ENCODE measurements at regions not wholly inside any gene's neighbourhood (a gene's known extent, or its start where the extent isn't known, plus 50 kb on each side); places are given as distances from the start of the nearest gene placed in this dataset.

DNA sequence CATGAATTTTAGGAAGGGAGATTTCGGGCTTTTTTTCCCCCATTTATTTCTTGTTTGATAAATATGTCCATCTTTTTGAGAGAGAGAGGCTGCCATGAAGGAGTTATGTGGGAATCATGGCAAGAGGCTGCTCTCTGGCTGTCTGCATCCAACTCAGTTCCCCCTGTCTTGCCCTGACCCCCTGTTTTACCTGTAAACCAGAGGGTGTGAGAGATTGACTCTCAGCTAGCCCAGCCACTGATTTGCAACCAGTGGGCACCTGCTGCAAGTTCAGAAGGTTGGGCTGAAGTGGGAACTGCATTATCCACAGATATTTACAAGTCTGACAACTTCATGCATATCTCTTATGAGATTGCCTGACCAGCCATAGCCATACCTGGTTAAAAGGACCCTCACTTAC is 625.4 kb upstream of the FANCL start:
- DNase-seq: no peak

DNA sequence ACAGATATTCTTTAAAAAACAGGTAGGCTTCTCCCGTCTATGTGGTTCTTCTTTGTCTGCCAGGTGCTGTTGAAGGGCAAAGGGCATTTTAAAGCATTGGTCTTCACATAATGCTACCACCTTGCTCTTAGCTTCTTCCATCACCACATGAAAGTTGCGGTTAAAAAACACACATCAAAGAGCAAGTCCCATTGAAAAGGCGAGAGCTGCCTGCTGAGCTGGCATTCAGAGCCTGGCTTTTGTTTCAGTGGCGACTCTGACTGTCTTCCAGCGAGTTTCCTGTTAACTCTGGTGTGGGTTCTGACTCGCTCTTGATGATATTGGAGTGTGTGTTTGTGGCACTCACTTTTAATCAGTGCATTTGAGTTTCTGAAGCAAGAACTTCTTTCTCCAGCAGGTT is 624.9 kb upstream of the FANCL start:
- DNase-seq: no peak

DNA sequence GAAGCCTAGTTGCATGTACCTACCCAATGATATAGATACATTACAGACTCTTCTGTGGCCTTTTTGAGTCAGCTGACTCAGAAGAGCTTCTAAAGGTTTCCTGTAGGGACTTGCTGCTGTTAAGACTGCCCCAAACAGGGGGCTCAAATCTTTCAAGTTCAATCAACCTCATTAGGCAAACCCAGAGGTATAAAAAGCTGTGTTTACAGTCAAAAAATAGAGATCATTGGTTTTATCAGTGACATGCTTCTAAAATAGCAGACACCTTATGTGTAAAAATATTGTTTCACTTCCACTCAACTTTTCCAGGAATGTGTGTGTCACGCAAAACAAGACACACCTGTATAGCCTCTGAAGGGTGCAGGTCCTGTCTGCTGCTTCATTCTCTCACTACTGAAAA is 624.3 kb upstream of the FANCL start:
- DNase-seq: no peak

DNA sequence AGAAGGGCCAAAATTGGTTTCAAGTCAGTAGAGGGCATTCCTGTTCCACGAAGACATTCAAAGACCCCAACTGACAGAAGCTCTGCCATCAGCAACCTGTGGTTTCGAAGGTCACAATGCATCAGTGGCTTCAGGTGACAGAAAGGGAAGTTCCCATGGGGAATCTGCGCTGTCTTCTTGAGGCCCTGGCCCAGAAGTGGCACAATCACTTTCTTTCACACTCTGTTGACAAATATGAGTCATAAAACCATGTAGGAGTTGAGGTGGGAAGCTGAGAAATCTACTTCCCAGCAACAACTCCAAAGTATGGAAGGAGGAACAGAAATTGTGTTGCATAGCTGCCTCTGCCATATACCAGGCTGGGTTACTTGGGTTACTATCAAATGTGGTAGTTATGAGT is 621.1 kb upstream of the FANCL start:
- no peak for DNase-seq

DNA sequence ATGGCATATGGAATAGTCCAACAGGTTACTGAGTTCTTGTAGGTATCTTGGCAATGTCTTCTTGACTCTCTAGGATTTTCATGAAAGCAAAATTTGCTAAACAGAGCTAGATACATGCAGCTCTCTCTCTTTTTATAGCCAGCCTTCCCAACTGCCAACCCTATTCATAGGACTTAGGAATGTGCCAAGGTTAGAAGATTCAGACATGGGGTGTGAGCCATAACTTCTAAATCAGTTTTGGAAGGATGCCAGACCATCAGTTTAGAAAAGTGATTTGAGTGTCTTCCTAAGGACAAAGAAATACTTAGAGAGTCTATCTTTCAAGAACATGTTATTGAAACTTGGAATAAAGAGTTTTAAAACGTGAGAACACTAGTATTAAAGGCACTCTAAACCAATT is 619.5 kb upstream of the FANCL start:
- no peak for DNase-seq

DNA sequence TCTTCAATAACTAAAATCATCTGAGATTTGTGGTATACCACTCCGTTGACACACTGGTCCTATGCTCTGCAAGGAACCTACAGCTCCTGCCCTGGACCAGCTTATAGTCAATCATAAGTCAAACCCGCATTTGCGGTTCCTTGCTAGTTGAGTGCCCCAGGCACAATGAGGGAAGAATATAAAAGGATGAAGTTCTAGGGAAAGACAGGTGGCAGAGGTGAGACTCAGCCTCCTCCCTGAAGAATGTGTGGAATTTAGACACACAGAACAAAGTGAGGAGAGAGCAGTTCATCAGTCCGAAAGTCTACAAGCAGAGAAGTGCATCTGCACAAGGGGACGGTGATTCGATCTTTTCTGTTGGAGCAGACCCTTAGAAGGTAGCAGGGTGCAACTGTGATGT is 615.0 kb upstream of the FANCL start:
- DNase-seq: no peak

DNA sequence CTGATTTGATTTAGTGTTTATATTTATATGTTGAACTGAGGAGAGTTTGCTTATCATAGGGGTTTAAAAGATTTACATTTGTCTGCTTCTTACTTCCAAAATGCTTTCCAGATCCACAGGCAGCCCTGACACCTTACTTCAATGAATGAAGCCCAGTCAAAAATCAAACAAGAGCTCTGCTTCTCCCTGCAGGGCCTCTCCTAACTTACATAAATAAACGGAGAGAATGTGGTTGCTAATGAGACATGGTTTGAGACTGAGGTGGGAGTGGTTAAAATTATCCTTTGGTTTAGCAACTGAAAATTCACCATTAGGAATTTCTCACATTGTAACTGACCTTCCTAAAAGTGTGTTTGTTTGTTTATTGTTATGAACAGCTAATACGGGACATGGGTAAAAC is 612.3 kb upstream of the FANCL start:
- no peak for DNase-seq

DNA sequence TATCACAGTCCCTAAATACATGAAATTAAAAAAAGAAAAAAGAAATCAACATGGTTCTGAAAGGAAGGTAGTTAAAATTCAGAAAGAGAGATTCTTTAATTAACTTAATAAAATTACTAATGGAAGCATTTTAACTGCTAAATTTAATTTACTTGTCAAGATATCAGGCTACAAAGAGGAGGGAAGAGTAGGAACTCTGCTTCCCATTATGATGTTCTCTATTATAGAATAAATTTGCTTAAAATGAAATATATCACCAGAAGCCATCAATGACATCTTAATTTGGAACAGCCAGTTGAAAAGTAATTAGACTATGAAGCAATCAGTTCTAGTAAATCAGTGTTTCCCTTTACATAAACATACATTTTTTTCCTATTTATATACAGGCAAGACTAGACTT is 611.8 kb upstream of the FANCL start:
- DNase-seq: no peak

DNA sequence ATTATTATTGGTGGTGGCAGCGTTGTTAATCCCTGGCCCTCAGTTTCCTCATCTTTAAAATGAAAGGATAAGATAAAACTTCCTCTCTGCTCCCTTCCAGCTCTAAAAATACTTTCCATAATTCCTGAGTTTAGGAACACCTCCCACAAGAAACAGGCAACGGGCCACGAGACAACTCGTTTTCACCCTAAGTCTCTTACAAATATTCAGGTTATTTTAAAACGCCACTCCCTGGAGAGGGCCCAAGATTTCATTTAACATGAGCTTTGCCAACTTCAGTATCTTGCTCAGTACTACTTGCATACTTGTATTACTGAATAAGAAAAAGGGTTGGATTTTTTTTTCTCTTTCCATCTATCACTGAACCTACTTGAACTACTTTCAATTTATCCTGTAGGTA is 611.1 kb upstream of the FANCL start:
- DNase-seq: no peak

DNA sequence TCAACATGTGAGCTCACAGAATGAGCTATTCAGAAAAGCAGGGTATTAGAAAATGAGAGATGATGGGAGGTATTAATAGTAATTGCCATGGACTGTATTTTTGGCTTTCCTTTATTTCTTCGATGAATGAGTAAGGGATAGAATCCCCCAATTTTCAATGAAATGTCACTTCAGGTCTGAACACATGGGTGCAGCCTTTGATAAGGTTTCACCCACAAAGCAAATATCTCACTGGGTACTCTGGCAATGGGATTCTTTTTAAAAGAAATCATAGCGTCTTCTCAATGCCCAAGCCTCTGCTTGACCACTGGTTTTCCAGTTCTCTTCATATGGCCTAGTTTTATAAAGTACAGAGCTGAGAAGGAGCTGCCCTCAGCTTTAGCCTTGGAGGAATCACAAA is 610.5 kb upstream of the FANCL start:
- no peak for DNase-seq

DNA sequence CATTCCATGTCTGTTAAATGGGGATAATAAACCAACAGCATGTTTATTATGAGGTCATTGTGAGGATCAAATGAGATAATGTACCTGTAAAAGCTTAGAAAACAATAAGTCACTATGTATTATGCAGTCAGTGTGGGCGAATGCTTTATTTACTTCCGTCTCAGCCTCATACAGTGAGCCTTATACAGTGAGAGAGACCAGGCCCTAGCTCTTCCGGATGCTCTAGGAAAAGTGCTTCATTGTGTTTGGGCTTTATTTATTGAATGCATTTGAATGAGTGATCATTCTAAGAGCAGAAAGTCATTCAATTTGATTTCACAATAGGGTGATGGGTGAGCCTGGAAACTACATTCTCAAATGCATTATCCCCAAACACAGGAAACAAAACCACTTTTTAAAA is 603.9 kb upstream of the FANCL start:
- DNase-seq: no peak

DNA sequence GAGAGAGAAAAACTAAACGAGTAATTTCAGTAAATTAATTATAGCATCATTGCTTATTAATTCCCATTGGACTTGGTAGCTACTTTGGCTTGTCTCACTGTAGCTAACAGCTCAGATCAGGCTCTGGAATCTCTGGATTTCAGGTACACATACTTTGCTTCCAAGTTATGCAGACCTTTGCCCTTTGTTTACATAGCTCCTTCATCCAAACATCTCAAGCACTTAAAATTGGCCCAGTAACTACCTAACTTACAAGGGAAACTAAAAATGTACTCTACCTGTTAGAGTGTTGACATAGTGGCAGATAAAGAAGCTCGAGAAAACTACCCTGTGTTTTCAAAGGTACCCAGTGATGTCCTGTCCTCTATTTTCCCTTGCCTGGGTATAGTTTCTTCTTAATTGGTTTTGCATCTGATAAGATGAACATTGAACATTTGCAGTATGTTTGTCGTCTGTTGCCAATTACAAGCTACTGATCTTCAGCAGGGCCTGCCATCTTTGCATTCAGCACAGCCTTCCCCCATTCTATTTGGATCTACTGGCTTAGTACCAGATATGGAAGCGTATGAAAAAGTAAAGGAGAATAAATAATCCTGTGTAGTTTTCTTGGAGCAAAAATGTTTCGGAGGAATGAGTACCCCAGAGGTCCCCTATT is 601.5 kb upstream of the FANCL start:
- DNase-seq: no peak

DNA sequence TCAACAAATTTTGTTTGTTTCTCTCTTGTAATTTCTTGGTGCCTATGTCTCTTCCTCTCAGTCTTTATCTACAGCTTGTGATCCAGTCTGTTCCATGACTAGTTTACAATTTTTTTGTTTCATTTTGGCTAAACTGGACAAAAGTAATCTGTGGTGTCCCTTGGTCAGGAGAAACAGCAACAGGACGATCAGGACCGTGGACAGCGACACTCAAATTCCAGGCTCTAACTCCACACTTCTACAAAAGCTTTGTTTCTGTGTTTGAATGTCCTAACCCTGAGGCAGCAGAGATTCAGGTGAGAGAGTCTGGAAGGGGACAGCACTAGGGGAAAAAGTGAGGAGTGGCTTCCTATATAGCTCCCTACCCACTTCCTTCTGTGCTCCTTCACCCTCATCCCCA is 593.3 kb upstream of the FANCL start:
- DNase-seq: no peak

DNA sequence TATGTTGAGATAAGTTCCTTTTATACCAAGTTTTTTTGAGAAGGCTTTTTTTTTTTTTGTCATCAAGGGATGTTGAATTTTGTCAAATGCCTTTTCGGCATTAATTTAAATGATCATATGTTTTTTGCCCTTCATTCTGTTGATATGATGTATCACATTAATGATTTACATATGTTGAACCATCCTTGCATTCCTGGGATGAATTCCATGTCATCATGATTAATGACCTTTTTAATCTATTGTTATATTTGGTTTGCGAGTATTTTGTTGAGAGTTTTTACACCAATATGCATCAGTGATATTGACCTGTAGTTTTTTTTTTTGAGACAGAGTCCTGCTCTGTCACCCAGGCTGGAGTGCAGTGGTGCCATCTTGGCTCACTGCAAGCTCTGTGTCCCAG is 585.7 kb upstream of the FANCL start:
- DNase-seq: no peak

DNA sequence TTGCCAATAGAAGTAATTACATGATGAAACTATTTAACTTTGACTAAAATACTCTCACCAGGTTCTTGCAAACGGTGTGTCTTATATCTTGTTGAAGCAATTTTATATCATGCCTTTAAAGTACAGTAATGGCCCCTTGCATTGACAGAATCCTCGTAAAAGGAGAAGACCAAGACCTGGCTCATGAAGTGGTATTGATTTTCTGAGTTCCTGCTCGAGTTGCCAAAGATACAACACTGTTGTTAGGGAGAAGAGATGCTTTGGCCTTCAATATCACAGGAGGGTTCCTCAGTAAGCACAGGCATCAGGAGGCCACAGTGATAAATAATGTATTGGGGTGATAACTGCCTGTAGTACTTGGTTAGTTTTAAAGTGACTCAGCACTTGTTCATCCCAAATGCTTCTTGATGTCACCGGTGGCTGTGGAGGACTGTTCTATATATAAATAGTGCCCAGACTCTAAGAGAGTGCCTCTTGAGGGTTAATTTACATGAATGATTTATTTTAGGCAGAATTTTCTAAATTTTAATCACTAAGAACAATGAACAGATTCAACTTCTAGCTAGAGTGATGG is 571.7 kb upstream of the FANCL start:
- DNase-seq: no peak

DNA sequence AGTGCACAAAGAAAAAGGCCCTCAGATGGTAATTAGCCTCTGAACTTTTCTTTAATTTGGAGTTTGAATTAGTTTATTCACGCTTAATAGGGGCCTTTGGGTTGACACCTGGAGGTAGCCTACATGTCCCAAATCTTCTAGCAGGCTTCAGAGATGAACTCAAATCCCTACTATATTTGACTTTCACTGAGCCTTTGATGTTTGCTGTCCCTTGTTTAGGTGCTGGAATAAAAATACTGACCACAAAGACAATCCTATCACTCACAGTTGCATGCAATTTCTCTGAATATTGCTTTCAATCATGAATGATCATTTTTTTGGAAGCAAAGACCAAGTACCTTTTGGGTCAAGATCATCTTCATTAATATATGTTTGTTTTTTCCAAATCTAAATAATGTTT is 564.0 kb upstream of the FANCL start:
- no peak for DNase-seq

DNA sequence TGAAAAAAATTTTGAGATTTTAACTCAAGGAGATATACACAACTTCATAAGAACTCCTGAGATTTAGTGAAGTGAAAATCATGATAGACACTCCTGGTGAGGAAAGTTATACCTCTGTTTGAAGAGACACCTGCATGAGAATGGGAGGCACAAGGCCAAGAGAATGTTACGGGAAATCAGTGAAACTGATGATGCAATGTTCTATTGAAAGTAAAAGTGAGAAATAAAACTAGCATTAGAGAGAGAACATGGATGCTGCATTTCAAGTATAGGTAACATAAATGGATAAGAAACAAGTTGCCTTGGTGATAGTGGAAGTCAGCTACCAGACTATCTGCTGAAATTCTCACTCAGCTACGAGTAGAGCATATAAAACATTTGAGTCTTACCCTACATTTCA is 562.1 kb upstream of the FANCL start:
- DNase-seq: no peak

DNA sequence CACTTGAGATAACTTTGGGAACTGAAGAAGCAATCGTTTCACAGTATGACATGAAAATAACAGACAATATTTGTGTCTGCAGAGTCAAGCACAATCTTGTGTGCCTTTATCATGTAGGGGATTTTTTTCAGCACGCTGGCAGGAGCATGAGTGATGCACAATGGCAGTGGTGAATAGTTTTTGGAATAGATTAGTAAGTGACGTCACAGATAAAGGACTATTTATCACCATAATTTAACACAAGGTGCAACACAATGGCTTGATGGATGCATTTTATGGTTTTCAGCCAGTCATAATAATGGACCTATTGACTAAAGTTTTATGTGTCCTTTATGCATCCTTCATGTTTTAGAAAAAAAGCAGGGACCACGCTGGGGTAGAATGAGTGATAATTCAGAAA is 559.8 kb upstream of the FANCL start:
- DNase-seq: no peak

DNA sequence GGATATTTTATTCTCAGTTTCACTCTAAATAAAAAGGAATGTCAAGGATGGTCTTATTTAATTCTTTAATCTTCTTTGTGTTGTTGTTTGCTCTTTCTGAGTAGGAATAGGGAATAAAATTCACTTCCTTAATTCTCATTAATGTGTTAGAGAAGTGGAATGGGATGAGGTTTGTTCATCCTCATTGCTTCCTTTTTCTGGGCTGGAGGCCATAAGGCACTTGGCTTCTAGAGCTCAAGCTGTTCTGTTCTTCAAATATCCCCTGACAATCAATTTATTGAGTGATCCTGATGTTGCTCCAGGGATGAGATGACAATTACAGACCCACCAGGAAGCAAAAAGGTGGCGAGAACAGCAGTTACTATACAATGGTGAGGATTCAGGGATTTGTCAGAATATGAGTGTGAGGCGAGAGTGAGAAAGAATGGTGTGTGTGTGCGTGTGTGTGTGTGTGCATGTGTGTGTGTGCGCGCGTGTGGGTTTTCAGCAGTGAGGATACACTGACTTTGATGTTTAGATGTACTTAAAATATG is 557.6 kb upstream of the FANCL start:
- DNase-seq: no peak

DNA sequence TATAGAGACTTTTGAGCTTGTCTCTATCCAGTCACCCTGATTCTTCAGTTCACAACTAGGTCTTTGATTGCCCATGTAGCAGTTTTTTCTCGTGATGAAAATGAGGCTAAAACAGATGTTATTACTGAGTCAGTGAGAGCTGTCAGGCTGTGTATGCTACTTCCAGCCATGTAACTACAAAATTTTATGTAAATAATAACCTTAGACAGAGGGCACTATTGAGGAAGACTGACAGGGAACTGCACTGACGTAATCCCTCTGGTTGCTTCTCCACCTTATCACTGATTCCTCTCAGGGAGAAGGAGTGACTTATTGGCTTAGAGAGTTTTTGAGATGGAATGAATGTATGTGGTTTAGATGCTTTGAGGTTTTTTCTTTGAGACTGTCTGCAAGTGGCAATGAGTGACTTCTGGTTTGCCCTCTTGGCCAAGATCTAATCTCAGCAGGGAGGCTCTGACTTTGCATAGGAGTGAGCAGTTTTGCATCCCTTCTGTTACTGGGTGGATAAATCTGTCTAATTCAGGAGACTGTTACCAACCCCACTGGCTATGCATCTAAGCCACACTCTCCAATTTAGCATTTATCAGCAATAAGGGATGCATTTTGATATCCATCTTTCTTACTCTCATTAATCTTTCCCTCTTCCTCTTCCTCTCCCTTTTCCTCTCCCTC is 555.2 kb upstream of the FANCL start:
- DNase-seq: no peak

DNA sequence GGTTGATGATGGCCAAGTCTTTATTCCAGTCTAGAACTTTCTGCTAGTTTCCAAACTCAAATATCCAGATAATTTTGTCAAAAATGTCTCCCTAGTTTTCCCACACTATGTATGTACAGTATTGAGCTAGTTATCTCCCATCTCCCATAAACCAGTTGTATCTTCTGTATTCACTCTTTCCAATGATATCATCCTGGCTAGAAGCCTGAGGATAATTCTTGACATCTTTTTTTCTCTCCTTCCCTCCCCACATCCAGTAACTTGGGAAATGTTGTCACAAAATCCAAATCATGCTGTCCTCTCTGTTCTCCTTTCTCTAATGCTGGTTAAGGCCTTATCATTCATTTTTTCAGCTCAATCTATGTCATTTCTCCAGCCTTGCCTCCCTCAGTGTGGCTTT is 553.8 kb upstream of the FANCL start:
- no peak for DNase-seq

DNA sequence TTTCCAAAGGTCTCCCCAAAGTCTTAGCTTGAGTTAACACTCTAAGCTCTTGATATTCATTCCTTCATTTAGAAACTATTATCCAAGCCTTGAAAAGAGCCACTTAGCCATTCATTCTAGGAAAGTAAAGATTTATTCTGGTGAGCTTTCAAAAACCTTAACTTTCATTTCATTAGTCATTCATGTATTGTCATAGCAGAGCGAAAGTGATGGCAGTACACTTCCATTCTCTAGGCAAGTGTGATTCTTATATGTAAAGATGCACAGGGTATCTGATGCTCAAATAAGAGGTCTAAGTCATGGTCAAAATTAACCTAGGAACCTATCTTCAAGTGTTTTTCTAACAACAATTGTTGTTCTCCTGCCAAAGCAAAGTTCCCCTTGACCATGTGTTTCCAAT is 553.0 kb upstream of the FANCL start:
- no peak for DNase-seq

DNA sequence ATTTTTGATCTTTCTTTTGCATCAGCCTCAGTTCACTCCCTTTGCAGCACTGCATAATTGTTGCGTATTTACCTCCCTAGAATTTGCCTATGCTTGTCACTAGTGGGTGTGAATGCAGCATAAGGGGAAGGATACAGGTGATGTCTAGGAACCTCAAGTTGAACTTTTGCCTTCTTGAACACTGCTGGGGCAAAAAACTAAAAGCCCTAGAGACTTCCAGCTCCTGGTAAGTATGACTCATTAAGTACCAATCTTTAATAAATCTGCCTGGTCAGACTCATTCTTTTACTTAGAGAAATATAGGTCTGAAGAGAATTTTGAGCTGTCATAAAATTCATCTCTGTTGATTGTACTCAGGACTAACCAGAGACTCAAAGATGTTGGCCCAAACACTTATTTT is 547.3 kb upstream of the FANCL start:
- no peak for DNase-seq

DNA sequence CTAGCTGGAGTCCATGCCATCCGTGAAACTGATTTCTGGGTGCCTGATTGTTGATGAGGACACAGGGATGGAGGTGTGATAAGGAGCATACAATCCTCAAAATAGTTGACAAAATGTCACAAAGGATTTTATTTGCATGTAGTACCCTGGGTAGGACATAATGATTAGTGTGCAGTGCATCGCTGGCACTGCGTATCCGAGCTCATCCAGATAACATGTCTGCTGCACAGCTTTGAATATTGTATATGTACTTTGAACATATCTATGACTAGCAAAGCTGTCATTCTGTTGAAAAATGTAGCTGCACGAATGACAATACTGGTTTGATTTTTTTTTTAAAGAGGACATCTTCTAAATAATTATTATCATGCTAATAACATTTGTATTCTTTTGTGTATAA is 529.7 kb upstream of the FANCL start:
- no peak for DNase-seq

DNA sequence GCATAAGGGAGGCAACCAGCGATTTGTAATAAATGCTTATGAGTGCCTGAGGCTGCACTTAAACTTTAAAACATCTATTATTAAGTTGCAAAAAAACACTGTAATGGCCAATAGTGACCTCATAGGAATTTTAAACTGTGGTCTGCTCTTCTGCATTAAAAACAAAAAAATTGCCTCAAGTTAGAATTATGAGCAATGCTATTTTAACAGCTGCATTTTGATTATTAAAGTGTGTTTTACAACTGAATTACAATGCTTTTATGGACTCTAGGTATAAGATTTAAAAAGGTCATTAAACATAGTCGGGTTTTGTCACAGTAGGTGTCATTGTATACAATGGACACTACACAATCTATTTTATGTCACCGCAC is 528.7 kb upstream of the FANCL start:
- no peak for DNase-seq

Data from amniotic stem cell (primary cell).